ENCODE measurements at regions not wholly inside any gene's neighbourhood (a gene's known extent, or its start where the extent isn't known, plus 50 kb on each side); places are given as distances from the start of the nearest gene placed in this dataset.

GRCh38 chr4:96316776-96317175, 476.9 kb downstream of the PDHA2 start:
- TF ChIP-seq CTCF (IDR thresholded peaks at IDR 0.05 in 4 of 5, conservative IDR thresholded peaks at IDR 0.05 in 1 of 5): no peak
- no peak for TF ChIP-seq POLR2A (IDR thresholded peaks at IDR 0.05)
